ENCODE measurements at regions not wholly inside any gene's neighbourhood (a gene's known extent, or its start where the extent isn't known, plus 50 kb on each side); places are given as distances from the start of the nearest gene placed in this dataset.
"Not testable (repeated sequence)": the region's sequence is repeated elsewhere in the genome, so short reads cannot be mapped to it uniquely, and the experiment has no call there.

DNA sequence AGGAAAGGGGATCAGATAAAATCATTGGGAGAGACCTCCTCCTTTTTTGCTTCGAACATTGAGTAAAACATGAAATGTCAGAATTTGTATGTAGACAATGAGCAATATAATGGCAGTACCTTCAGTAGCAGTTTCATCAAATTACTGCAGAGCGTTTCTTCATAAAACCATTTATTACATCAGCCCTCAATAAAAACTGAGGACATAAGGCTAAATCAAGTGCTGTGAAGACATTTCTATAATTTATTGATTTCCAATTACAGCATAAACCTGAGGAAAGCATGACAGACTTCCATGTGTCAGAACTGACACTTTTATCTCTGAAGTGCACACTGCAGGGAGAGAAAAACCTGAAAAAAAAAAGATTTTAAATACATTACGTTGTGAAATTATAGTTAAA, 172.6 kb upstream of the ZNF804B start:
- no peaks in the 10 kb centered on the region for H3K9me3 ChIP-seq
- H3K27me3 ChIP-seq, result no peaks in the 10 kb centered on the region
- no peak overlapping the region for H3K27ac ChIP-seq
- no peak for DNase-seq (ENCODE audit: low spot score)
- TF ChIP-seq, protein P1, sequence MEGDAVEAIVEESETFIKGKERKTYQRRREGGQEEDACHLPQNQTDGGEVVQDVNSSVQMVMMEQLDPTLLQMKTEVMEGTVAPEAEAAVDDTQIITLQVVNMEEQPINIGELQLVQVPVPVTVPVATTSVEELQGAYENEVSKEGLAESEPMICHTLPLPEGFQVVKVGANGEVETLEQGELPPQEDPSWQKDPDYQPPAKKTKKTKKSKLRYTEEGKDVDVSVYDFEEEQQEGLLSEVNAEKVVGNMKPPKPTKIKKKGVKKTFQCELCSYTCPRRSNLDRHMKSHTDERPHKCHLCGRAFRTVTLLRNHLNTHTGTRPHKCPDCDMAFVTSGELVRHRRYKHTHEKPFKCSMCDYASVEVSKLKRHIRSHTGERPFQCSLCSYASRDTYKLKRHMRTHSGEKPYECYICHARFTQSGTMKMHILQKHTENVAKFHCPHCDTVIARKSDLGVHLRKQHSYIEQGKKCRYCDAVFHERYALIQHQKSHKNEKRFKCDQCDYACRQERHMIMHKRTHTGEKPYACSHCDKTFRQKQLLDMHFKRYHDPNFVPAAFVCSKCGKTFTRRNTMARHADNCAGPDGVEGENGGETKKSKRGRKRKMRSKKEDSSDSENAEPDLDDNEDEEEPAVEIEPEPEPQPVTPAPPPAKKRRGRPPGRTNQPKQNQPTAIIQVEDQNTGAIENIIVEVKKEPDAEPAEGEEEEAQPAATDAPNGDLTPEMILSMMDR (IDR thresholded peaks at IDR 0.05), result no peak
- no peaks in the 10 kb centered on the region for H3K4me1 ChIP-seq
- no peak overlapping the region for H3K4me3 ChIP-seq
- no peaks in the 10 kb centered on the region for H3K36me3 ChIP-seq

- H3K9me3 ChIP-seq, result no peaks in the 10 kb centered on the region
- TF ChIP-seq, protein P1 (IDR thresholded peaks at IDR 0.05), result no peak
- H3K27me3 ChIP-seq, result no peaks in the 10 kb centered on the region
- no peak overlapping the region for H3K27ac ChIP-seq
- DNase-seq (ENCODE audit: low spot score), result no peak
- no peaks in the 10 kb centered on the region for H3K4me1 ChIP-seq
- no peak overlapping the region for H3K4me3 ChIP-seq
- H3K36me3 ChIP-seq, result no peaks in the 10 kb centered on the region
Observed at GRCh38 chr7:88586219-88586618, 173.3 kb upstream of the ZNF804B start.

- no peak for DNase-seq (ENCODE audit: low spot score)
- H3K4me1 ChIP-seq, result no peaks in the 10 kb centered on the region
- H3K36me3 ChIP-seq, result no peaks in the 10 kb centered on the region
- H3K4me3 ChIP-seq, result no peak overlapping the region
- H3K27ac ChIP-seq, result no peak overlapping the region
- TF ChIP-seq, protein P1 (IDR thresholded peaks at IDR 0.05), result no peak
- H3K27me3 ChIP-seq, result no peaks in the 10 kb centered on the region
- H3K9me3 ChIP-seq, result no peaks in the 10 kb centered on the region
Observed at GRCh38 chr7:88576720-88577119, 182.8 kb upstream of the ZNF804B start.

- no peaks in the 10 kb centered on the region for H3K27me3 ChIP-seq
Observed at GRCh38 chr7:88566162-88566729, 193.3 kb upstream of the ZNF804B start.

DNA sequence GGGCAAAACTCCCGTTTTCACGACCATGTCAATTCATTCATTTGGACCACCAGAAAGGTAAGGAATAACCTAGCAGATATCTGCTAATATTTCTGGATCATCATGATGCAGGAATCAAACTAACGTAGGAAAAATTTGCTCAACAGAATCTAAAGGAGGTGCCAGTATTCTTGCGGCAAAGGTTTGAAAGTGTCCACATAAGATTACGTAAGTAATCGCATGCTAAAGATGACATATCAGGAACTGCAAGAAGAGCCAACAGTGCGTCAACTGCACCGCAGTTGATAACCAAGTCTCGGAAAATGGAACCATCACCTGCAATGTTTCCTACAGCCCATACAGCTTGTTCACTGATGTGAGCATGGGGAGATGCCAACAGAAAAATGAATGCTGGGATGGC, 194.1 kb upstream of the ZNF804B start:
- H3K4me1 ChIP-seq, result no peaks in the 10 kb centered on the region
- no peak overlapping the region for H3K4me3 ChIP-seq
- H3K27me3 ChIP-seq, result no peaks in the 10 kb centered on the region
- no peaks in the 10 kb centered on the region for H3K36me3 ChIP-seq
- DNase-seq (ENCODE audit: low spot score), result no peak
- no peaks in the 10 kb centered on the region for H3K9me3 ChIP-seq
- no peak overlapping the region for H3K27ac ChIP-seq
- TF ChIP-seq, protein P1 (IDR thresholded peaks at IDR 0.05), result no peak

More at GRCh38 chr7:88566162-88566729, 193.3 kb upstream of the ZNF804B start:
- H3K4me1 ChIP-seq, result no peaks in the 10 kb centered on the region
- no peak overlapping the region for H3K27ac ChIP-seq
- H3K4me3 ChIP-seq, result no peak overlapping the region
- TF ChIP-seq, protein P1 (IDR thresholded peaks at IDR 0.05), result no peak
- DNase-seq (ENCODE audit: low spot score), result no peak
- H3K36me3 ChIP-seq, result no peaks in the 10 kb centered on the region
- H3K9me3 ChIP-seq, result no peaks in the 10 kb centered on the region

- not testable (repeated sequence) for H3K9me3 ChIP-seq; DNase-seq (ENCODE audit: low spot score); H3K4me3 ChIP-seq; H3K27ac ChIP-seq; H3K36me3 ChIP-seq; H3K27me3 ChIP-seq; H3K4me1 ChIP-seq
Observed at GRCh38 chr7:88556441-88556840, 203.1 kb upstream of the ZNF804B start.

DNA sequence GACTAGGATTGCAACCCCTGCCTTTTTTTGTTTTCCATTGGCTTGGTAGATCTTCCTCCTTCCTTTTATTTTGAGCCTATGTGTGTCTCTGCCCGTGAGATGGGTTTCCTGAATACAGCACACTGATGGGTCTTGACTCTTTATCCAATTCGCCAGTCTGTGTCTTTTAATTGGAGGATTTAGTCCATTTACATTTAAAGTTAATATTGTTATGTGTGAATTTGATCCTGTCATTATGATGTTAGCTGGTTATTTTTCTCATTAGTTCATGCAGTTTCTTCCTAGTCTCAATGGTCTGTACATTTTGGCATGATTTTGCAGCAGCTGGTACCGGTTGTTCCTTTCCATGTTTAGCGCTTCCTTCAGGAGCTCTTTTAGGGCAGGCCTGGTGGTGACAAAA, 204.7 kb upstream of the ZNF804B start:
- H3K27ac ChIP-seq, H3K36me3 ChIP-seq, H3K9me3 ChIP-seq: not testable (repeated sequence)

More for the DNA sequence above, 204.7 kb upstream of the ZNF804B start:
- not testable (repeated sequence) for H3K27me3 ChIP-seq; DNase-seq (ENCODE audit: low spot score); H3K4me3 ChIP-seq; H3K4me1 ChIP-seq
